ENCODE measurements at regions not wholly inside any gene's neighbourhood (a gene's known extent, or its start where the extent isn't known, plus 50 kb on each side); places are given as distances from the start of the nearest gene placed in this dataset.
"Not testable (repeated sequence)": the region's sequence is repeated elsewhere in the genome, so short reads cannot be mapped to it uniquely, and the experiment has no call there.

- no peak for DNase-seq
Measured at GRCh38 chr6:12628327-12628726, 88.2 kb upstream of the PHACTR1 start.

- DNase-seq: not testable (repeated sequence)
Measured at GRCh38 chr6:12633746-12634145, 82.8 kb upstream of the PHACTR1 start.

GRCh38 chr6:12635375-12635774, 81.2 kb upstream of the PHACTR1 start:
- no peak for DNase-seq

- DNase-seq: no peak
Measured at GRCh38 chr6:12635813-12636212, 80.8 kb upstream of the PHACTR1 start.

GRCh38 chr6:12636336-12636735, 80.2 kb upstream of the PHACTR1 start:
- no peak for DNase-seq

GRCh38 chr6:12637960-12638641, 78.5 kb upstream of the PHACTR1 start:
- peak; percentile 48 to 63 for DNase-seq

- no peak for DNase-seq
Measured at GRCh38 chr6:12640438-12640837, 76.1 kb upstream of the PHACTR1 start.

GRCh38 chr6:12641785-12642184, 74.8 kb upstream of the PHACTR1 start:
- DNase-seq: not testable (repeated sequence)

GRCh38 chr6:12645941-12646340, 70.6 kb upstream of the PHACTR1 start:
- DNase-seq: no peak

GRCh38 chr6:12648171-12648570, 68.4 kb upstream of the PHACTR1 start:
- no peak for DNase-seq

GRCh38 chr6:12649325-12649724, 67.2 kb upstream of the PHACTR1 start:
- DNase-seq: no peak

- no peak for DNase-seq
Measured at GRCh38 chr6:12653486-12653885, 63.1 kb upstream of the PHACTR1 start.

- no peak for DNase-seq
Measured at GRCh38 chr6:12654107-12654506, 62.5 kb upstream of the PHACTR1 start.

GRCh38 chr6:12654514-12654913, 62.1 kb upstream of the PHACTR1 start:
- DNase-seq: peak in 1 of 2 experiments; percentile 24

- DNase-seq: no peak
Measured at GRCh38 chr6:12656906-12657305, 59.7 kb upstream of the PHACTR1 start.

- DNase-seq: no peak
Measured at GRCh38 chr6:12657884-12658283, 58.7 kb upstream of the PHACTR1 start.

GRCh38 chr6:12661432-12662089, 55.0 kb upstream of the PHACTR1 start:
- DNase-seq: no peak

Data from NCI-H2081 (cell line).